Prostate gland (tissue), 2 donors: ENCODE measurements at regions not wholly inside any gene's neighbourhood (a gene's known extent, or its start where the extent isn't known, plus 50 kb on each side); places are given as distances from the start of the nearest gene placed in this dataset.

Experiments used
- CTCF ChIP-seq, 4 experiments: fragments of 200-600 bp in 2 of 4; fragments of 450-650 bp in 2 of 4; sonication (generic) in 2 of 4; IDR thresholded peaks; 1 replicate in 3 of 4; 2 replicates in 1 of 4; pipeline ENCODE4 v1.5.1; 2016 to 2019; ENCODE audit warnings: antibody characterized with exemption in 4 of 4, mild to moderate bottlenecking in 2 of 4, moderate library complexity in 2 of 4
- POLR2AphosphoS5 ChIP-seq: sonication (generic); formaldehyde crosslinking; IDR thresholded peaks from one replicate; pipeline ENCODE4 v1.6.1; 2017; ENCODE audit warnings: antibody characterized with exemption

DNA sequence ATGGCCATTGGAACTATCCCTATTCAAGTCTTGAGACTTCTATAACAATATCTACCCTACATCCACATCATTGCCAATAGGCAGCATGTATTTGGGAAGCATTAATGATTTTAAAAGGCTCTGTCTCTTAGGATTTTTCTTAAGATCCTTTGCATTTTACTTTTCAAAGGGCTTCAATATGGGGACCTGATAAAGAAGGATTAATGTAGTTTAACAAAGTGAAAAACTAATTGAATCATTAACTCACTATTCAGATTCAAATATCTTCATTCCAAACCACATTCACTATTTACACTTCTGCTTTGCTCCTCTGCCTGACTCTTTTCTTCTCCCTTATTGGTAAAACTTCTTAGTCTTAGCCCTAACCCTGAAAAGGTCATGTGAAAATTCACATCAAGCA, 333.0 kb downstream of the EPHA7 start:
- TF ChIP-seq CTCF (IDR thresholded peaks at IDR 0.05) (no peak), POLR2AphosphoS5 (no peak)
